ENCODE measurements at regions not wholly inside any gene's neighbourhood (a gene's known extent, or its start where the extent isn't known, plus 50 kb on each side); places are given as distances from the start of the nearest gene placed in this dataset.

DNA sequence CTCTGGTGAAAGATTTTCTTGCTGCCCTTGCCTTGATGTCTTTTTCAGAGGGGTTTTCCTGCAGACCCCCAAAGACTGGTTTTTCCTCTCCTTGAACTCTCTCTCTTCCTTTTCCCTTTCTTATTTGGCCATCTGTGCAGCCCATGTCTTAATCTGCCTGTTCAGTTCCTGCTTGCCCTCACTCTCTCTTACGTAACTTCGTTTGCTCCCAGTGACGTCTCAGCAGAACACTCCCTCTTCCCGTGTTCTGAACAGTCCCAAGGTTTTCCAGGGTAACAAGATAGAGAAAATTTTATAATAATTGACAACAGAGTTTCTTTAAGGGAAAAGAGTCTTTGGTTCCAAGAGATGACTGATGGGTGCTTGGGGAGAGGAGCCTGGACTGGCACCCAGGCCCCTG lies 109.1 kb upstream of the LMO4 start:
- Histone ChIP-seq H2AFZ (no peak overlapping the region), H3K27ac (no peak overlapping the region), H4K20me1 (ENCODE audit: insufficient read depth, poor library complexity, severe bottlenecking) (no peaks in the 10 kb centered on the region), H3K4me3 (no peak overlapping the region), H3K36me3 (replicated peaks; ENCODE audit: insufficient read depth, low read depth) (no peaks in the 10 kb centered on the region), H3K4me2 (no peak overlapping the region), H3K27me3 (no peaks in the 10 kb centered on the region), H3K9me3 (ENCODE audit: low read depth) (no peaks in the 10 kb centered on the region), H3K4me1 (ENCODE audit: insufficient read depth) (no peaks in the 10 kb centered on the region), H3K79me2 (no peaks in the 10 kb centered on the region), H3K9me2 (replicated peaks; ENCODE audit: insufficient read depth) (no peaks in the 10 kb centered on the region)
- no peak for DNase-seq (ENCODE audit: low spot score)
- no peak for TF ChIP-seq EZH2phosphoT487 (IDR thresholded peaks at IDR 0.05; ENCODE audit: low read depth, severe bottlenecking, unreplicated experiment)
- TF ChIP-seq EZH2 (IDR thresholded peaks at IDR 0.05; ENCODE audit: borderline replicate concordance), result no peak
- TF ChIP-seq, protein P1, sequence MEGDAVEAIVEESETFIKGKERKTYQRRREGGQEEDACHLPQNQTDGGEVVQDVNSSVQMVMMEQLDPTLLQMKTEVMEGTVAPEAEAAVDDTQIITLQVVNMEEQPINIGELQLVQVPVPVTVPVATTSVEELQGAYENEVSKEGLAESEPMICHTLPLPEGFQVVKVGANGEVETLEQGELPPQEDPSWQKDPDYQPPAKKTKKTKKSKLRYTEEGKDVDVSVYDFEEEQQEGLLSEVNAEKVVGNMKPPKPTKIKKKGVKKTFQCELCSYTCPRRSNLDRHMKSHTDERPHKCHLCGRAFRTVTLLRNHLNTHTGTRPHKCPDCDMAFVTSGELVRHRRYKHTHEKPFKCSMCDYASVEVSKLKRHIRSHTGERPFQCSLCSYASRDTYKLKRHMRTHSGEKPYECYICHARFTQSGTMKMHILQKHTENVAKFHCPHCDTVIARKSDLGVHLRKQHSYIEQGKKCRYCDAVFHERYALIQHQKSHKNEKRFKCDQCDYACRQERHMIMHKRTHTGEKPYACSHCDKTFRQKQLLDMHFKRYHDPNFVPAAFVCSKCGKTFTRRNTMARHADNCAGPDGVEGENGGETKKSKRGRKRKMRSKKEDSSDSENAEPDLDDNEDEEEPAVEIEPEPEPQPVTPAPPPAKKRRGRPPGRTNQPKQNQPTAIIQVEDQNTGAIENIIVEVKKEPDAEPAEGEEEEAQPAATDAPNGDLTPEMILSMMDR (IDR thresholded peaks at IDR 0.05; ENCODE audit: poor library complexity), result no peak
- 66% methylated on average over 4 of the region's 4 CpGs for WGBS (ENCODE audit: low lambda C conversion rate, missing lambda C conversion rate)

DNA sequence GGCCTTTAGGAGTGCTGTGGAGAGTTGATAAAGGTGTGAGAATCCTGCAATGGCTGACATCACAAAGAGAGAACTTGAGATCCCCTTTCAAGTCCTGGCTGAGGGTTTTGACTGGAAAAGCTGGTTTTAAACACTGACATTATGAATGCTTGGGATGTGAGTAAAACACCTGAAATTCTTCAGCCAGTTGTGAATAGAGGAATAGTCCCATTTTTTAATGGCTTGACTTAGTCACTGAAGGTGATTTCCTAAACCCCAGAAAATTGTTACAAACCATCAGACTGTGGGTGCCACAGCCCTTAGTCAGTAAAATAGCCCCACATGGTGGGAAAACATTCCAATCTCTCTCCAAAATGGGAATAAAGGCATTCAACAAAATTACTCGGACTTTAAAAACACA lies 107.7 kb upstream of the LMO4 start:
- Histone ChIP-seq H3K27ac (no peak overlapping the region), H3K79me2 (no peaks in the 10 kb centered on the region), H3K4me1 (ENCODE audit: insufficient read depth) (no peaks in the 10 kb centered on the region), H3K4me3 (no peak overlapping the region), H3K9me3 (ENCODE audit: low read depth) (no peaks in the 10 kb centered on the region), H2AFZ (no peak overlapping the region), H4K20me1 (ENCODE audit: insufficient read depth, poor library complexity, severe bottlenecking) (no peaks in the 10 kb centered on the region), H3K27me3 (no peaks in the 10 kb centered on the region), H3K4me2 (no peak overlapping the region), H3K36me3 (replicated peaks; ENCODE audit: insufficient read depth, low read depth) (no peaks in the 10 kb centered on the region), H3K9me2 (replicated peaks; ENCODE audit: insufficient read depth) (no peaks in the 10 kb centered on the region)
- DNase-seq (ENCODE audit: low spot score), result no peak
- TF ChIP-seq EZH2phosphoT487 (IDR thresholded peaks at IDR 0.05; ENCODE audit: low read depth, severe bottlenecking, unreplicated experiment) (no peak), EZH2 (IDR thresholded peaks at IDR 0.05; ENCODE audit: borderline replicate concordance) (no peak)
- TF ChIP-seq, protein P1 (IDR thresholded peaks at IDR 0.05; ENCODE audit: poor library complexity), result no peak
- 92% methylated on average over 1 of the region's 1 CpG for WGBS (ENCODE audit: low lambda C conversion rate, missing lambda C conversion rate)

DNA sequence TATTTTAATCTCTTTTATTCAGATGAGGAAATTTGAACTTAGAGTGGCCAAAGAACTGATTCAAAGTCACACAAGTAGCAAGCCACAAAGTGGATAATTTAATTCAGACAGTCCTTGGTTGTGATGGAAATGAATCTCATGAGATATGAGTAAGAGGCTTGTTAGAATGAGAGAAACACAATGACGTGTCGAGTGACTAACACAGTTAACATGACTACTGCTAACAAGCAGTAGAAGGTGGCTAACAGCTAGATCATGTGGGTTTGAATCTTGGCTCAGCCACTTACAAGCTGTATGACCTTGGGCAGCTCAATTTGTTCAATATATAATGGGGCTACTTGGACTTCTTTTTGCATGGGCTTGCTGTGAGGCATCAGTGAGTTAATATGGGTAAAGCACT lies 104.5 kb upstream of the LMO4 start:
- no peak overlapping the region for H3K4me2 ChIP-seq
- no peak overlapping the region for H3K4me3 ChIP-seq

More for the DNA sequence above, 104.5 kb upstream of the LMO4 start:
- Histone ChIP-seq H2AFZ (no peak overlapping the region), H3K27me3 (no peaks in the 10 kb centered on the region), H3K36me3 (replicated peaks; ENCODE audit: insufficient read depth, low read depth) (no peaks in the 10 kb centered on the region), H3K9me3 (ENCODE audit: low read depth) (no peaks in the 10 kb centered on the region), H3K4me1 (ENCODE audit: insufficient read depth) (no peaks in the 10 kb centered on the region), H4K20me1 (ENCODE audit: insufficient read depth, poor library complexity, severe bottlenecking) (no peaks in the 10 kb centered on the region), H3K27ac (no peak overlapping the region), H3K79me2 (no peaks in the 10 kb centered on the region), H3K9me2 (replicated peaks; ENCODE audit: insufficient read depth) (no peaks in the 10 kb centered on the region)
- 64% methylated on average over 2 of the region's 2 CpGs for WGBS (ENCODE audit: low lambda C conversion rate, missing lambda C conversion rate)
- DNase-seq (ENCODE audit: low spot score), result no peak
- no peak for TF ChIP-seq EZH2phosphoT487 (IDR thresholded peaks at IDR 0.05; ENCODE audit: low read depth, severe bottlenecking, unreplicated experiment)
- TF ChIP-seq EZH2 (IDR thresholded peaks at IDR 0.05; ENCODE audit: borderline replicate concordance), result no peak
- TF ChIP-seq, protein P1 (IDR thresholded peaks at IDR 0.05; ENCODE audit: poor library complexity), result no peak

Data from hepatocyte (in vitro differentiated cells).